K562 (cell line): ENCODE measurements at regions not wholly inside any gene's neighbourhood (a gene's known extent, or its start where the extent isn't known, plus 50 kb on each side); places are given as distances from the start of the nearest gene placed in this dataset.
"Not testable (repeated sequence)": the region's sequence is repeated elsewhere in the genome, so short reads cannot be mapped to it uniquely, and the experiment has no call there.

Source experiments
- CHCHD3 ChIP-seq: fragments of 250-450 bp; sonication (Bioruptor Pico); IDR thresholded peaks from 2 replicates; pipeline ENCODE4 v2.1.2; 2022; ENCODE audit warnings: mild to moderate bottlenecking
- CTCF ChIP-seq, 3 experiments: IDR thresholded peaks in 2 of 3; conservative IDR thresholded peaks in 1 of 3; 2 replicates each; pipeline ENCODE4 v1.5.1; 2011 to 2012; ENCODE audit warnings: low read length in 3 of 3, mild to moderate bottlenecking in 3 of 3, control low read depth in 2 of 3, improper control_type of control experiment in 1 of 3, inconsistent platforms in 1 of 3, low read depth in 1 of 3, mixed read lengths in 1 of 3, moderate library complexity in 1 of 3; ENCODE audit not compliant: insufficient read depth in 2 of 3
- EP300 ChIP-seq: IDR thresholded peaks from 2 replicates; pipeline ENCODE4 v1.6.1; 2012; ENCODE audit warnings: low read length, improper control_type of control experiment
- FOXM1 ChIP-seq, 2 experiments: fragments of 450-650 bp in 1 of 2; sonication (generic) in 1 of 2; formaldehyde crosslinking in 1 of 2; IDR thresholded peaks; 2 replicates each; pipeline versions ENCODE4 v1.6.1 to v1.9.0; 2017 to 2022; ENCODE audit warnings: low read depth in 2 of 2, mild to moderate bottlenecking in 2 of 2, missing genetic modification reagents in 1 of 2, moderate library complexity in 1 of 2
- HOXB6 ChIP-seq: fragments of 250-450 bp; sonication (Bioruptor Pico); IDR thresholded peaks from 2 replicates; pipeline ENCODE4 v1.5.1; 2022; ENCODE audit warnings: mild to moderate bottlenecking, borderline replicate concordance
- PATZ1 ChIP-seq: fragments of 250-450 bp; sonication (Bioruptor Pico); IDR thresholded peaks from 2 replicates; pipeline ENCODE4 v1.5.0; 2020; ENCODE audit warnings: mild to moderate bottlenecking, borderline replicate concordance
- TCF15 ChIP-seq: fragments of 250-450 bp; sonication (Bioruptor Pico); IDR thresholded peaks from 2 replicates; pipeline ENCODE4 v1.8.0; 2022; ENCODE audit warnings: moderate library complexity, mild to moderate bottlenecking, inconsistent platforms
- ZBTB40 ChIP-seq, 2 experiments: fragments of 450-650 bp in 1 of 2; sonication (generic) in 1 of 2; formaldehyde crosslinking in 1 of 2; IDR thresholded peaks; 2 replicates each; pipeline versions ENCODE4 v1.7.1 to v1.9.0; 2016 to 2022; ENCODE audit warnings: inconsistent platforms in 1 of 2, mild to moderate bottlenecking in 1 of 2, missing genetic modification reagents in 1 of 2

- TF ChIP-seq CTCF (IDR thresholded peaks at IDR 0.05 in 2 of 3, conservative IDR thresholded peaks at IDR 0.05 in 1 of 3; ENCODE audit: insufficient read depth in 2 of 3, low read depth in 1 of 3, low read length in 3 of 3); HOXB6 (CRISPR knock-in tag); TCF15 (CRISPR knock-in tag); CHCHD3; FOXM1 (IDR thresholded peaks at IDR 0.05; ENCODE audit: low read depth); FOXM1 (CRISPR knock-in tag; IDR thresholded peaks at IDR 0.05; ENCODE audit: low read depth); EP300; ZBTB40 (IDR thresholded peaks at IDR 0.05); ZBTB40 (CRISPR knock-in tag; IDR thresholded peaks at IDR 0.05); PATZ1 (CRISPR knock-in tag): not testable (repeated sequence)
Observed at GRCh38 chr1:206316901-206317300, 113.6 kb downstream of the SRGAP2 start.
